Ishikawa (cell line): ENCODE measurements at regions not wholly inside any gene's neighbourhood (a gene's known extent, or its start where the extent isn't known, plus 50 kb on each side); places are given as distances from the start of the nearest gene placed in this dataset.

Experiments
- EGR1 ChIP-seq: IDR thresholded peaks from 2 replicates; pipeline ENCODE4 v1.6.1; 2012
- FOXM1 ChIP-seq: IDR thresholded peaks from 2 replicates; pipeline ENCODE4 v1.6.1; 2012; ENCODE audit warnings: low read depth, borderline replicate concordance
- TF ChIP-seq, protein P1 (sequence below): IDR thresholded peaks from 2 replicates; pipeline ENCODE4 v1.6.1; 2012; ENCODE audit warnings: low read depth, mild to moderate bottlenecking

DNA sequence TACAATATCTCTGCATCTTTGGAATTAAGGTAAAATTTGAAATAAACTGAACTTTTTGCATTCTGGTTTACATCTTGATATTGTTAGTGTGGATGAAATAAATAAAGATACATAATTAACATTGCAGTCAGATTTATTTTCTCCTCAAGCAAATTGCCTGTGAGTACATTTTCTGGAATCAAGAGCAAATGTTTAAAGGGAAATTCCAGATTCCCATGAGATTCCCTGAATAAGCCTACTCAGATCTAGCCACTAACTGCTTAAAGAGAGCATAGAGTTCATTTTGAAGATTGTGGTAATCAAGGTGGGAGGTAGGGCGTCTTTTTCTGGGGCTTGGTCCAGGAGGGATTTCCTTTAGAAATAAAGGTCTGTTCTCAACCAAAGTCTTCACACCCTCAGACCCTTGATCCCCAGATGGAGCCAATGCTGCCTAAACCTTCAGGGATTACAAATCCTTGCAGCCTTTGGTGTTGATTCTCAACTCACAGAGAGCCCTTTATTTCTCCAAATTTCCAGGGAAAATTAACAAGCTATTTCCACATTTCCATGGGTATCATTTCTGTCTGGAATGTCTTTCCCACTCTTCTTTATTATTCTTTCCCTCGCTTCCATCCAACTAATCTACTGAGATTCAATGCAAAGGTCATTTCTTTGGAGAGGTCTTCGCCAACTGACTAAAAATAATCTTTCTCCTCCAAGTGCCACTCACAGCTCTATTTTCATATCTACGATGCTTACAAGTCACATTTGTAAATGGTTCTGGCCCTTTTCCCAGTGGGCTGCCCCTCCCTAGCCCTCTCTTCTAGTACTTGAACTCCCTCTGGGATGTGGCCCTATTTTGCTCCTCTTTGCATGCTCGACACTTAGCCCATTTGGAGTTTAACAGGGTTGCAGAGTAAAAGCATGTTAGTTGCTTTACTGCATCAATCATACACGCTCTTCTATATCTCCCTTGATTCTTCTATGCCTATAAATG lies 79.8 kb upstream of the SPATS2L start:
- TF ChIP-seq FOXM1 (no peak), EGR1 (no peak)
- TF ChIP-seq, protein P1, sequence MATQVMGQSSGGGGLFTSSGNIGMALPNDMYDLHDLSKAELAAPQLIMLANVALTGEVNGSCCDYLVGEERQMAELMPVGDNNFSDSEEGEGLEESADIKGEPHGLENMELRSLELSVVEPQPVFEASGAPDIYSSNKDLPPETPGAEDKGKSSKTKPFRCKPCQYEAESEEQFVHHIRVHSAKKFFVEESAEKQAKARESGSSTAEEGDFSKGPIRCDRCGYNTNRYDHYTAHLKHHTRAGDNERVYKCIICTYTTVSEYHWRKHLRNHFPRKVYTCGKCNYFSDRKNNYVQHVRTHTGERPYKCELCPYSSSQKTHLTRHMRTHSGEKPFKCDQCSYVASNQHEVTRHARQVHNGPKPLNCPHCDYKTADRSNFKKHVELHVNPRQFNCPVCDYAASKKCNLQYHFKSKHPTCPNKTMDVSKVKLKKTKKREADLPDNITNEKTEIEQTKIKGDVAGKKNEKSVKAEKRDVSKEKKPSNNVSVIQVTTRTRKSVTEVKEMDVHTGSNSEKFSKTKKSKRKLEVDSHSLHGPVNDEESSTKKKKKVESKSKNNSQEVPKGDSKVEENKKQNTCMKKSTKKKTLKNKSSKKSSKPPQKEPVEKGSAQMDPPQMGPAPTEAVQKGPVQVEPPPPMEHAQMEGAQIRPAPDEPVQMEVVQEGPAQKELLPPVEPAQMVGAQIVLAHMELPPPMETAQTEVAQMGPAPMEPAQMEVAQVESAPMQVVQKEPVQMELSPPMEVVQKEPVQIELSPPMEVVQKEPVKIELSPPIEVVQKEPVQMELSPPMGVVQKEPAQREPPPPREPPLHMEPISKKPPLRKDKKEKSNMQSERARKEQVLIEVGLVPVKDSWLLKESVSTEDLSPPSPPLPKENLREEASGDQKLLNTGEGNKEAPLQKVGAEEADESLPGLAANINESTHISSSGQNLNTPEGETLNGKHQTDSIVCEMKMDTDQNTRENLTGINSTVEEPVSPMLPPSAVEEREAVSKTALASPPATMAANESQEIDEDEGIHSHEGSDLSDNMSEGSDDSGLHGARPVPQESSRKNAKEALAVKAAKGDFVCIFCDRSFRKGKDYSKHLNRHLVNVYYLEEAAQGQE, result no peak
